ENCODE measurements at regions not wholly inside any gene's neighbourhood (a gene's known extent, or its start where the extent isn't known, plus 50 kb on each side); places are given as distances from the start of the nearest gene placed in this dataset.
A peak's percentile ranks its signal among the peaks of the same experiment; 100 is the strongest.

GRCh38 chr14:36408388-36408787 is 88.0 kb upstream of the MBIP start:
- Histone ChIP-seq H2BK120ac (ENCODE audit: low read depth, low read length, poor library complexity, severe bottlenecking) (no peak overlapping the region), H3K4me1 (ENCODE audit: insufficient read depth, low read length) (no peaks in the 10 kb centered on the region), H2AFZ (ENCODE audit: low read length) (no peak overlapping the region), H2BK20ac (ENCODE audit: low read depth, low read length, poor library complexity, severe bottlenecking) (no peak overlapping the region), H3K4me2 (ENCODE audit: insufficient read depth, insufficient read length, low read length) (no peak overlapping the region), H2BK15ac (ENCODE audit: low read depth, low read length) (no peak overlapping the region), H4K5ac (ENCODE audit: insufficient read length, low read depth, low read length) (no peak overlapping the region), H3K56ac (ENCODE audit: insufficient read length, low read depth, low read length) (no peak overlapping the region), H4K91ac (ENCODE audit: insufficient read length, low read depth, low read length) (no peak overlapping the region), H3K79me1 (ENCODE audit: insufficient read depth, low read depth, low read length, poor library complexity, severe bottlenecking) (no peaks in the 10 kb centered on the region), H4K20me1 (ENCODE audit: control insufficient read depth, insufficient read depth, insufficient read length) (no peaks in the 10 kb centered on the region), H3K27me3 (ENCODE audit: insufficient read depth, low read length) (no peaks in the 10 kb centered on the region), H2AK5ac (ENCODE audit: insufficient read length, low read length) (no peak overlapping the region), H3K27ac (ENCODE audit: insufficient read length, low read depth, low read length) (no peak overlapping the region), H3K14ac (ENCODE audit: insufficient read depth, low read length) (no peak overlapping the region), H2BK12ac (ENCODE audit: insufficient read length, low read depth, low read length) (no peak overlapping the region), H3K23me2 (ENCODE audit: insufficient read length, low read depth, low read length, poor library complexity, severe bottlenecking) (no peaks in the 10 kb centered on the region), H3K9me3 (ENCODE audit: control insufficient read depth, low read depth, low read length) (no peaks in the 10 kb centered on the region), H2BK5ac (ENCODE audit: insufficient read length, low read length) (no peak overlapping the region), H3K23ac (ENCODE audit: insufficient read length, low read depth, low read length) (no peak overlapping the region), H4K8ac (replicated peaks; ENCODE audit: insufficient read length, low read depth, low read length) (no peak overlapping the region), H3K18ac (ENCODE audit: insufficient read length, low read depth, low read length) (no peak overlapping the region), H3T11ph (ENCODE audit: low read length) (no peak overlapping the region), H3K9ac (ENCODE audit: extremely low read depth, insufficient read length, low read length) (no peak overlapping the region), H3K79me2 (ENCODE audit: insufficient read depth, low read length) (no peaks in the 10 kb centered on the region), H3K4ac (ENCODE audit: low read depth, low read length) (no peak overlapping the region)
- Mint-ChIP-seq H3K4me3 (no peak overlapping the region), H3K27me3 (ENCODE audit: low read depth) (peaks cover 5% of the 10 kb centered on the region; the same call in 1 of the 2 replicates), H3K36me3 (ENCODE audit: insufficient read depth in 1 of 3, low read depth in 3 of 3) (peaks cover 10 to 26% (median 12%) of the 10 kb centered on the region in 3 experiments), H3K27ac (no peak overlapping the region), H3K9me3 (peaks cover 29 to 30% of the 10 kb centered on the region in 2 experiments), H3K4me1 (peaks cover 0 to 5% of the 10 kb centered on the region in 2 experiments; a peak in 3 of 4 replicates)
- DNase-seq: no peak
- no CpG with 5 or more reads among the region's 3 CpGs for WGBS (ENCODE audit: extremely low coverage, insufficient read length, low lambda C conversion rate)
- TF ChIP-seq CTCF (conservative IDR thresholded peaks at IDR 0.05): peak; percentile 39; the same call in 2 of the 3 replicates
